ENCODE measurements at regions not wholly inside any gene's neighbourhood (a gene's known extent, or its start where the extent isn't known, plus 50 kb on each side); places are given as distances from the start of the nearest gene placed in this dataset.

GRCh38 chr3:176663387-176663786, 533.9 kb downstream of the TBL1XR1 start:
- TF ChIP-seq ZNF274 (IDR thresholded peaks at IDR 0.05; ENCODE audit: low read depth, low read length) (no peak), YY1 (IDR thresholded peaks at IDR 0.05; ENCODE audit: insufficient read depth, insufficient read length) (no peak), SUZ12 (IDR thresholded peaks at IDR 0.05; ENCODE audit: extremely low read depth, insufficient read depth, insufficient read length) (no peak)
- no peak for DNase-seq (ENCODE audit: low read depth, low spot score)
- Histone ChIP-seq H3K27me3 (ENCODE audit: insufficient read depth, insufficient read length) (no peaks in the 10 kb centered on the region), H3K4me3 (ENCODE audit: insufficient read length, low read depth) (no peak overlapping the region), H3K9ac (ENCODE audit: insufficient read length, low read depth) (no peak overlapping the region), H3K36me3 (ENCODE audit: insufficient read depth, insufficient read length, low read length) (no peaks in the 10 kb centered on the region), H3K9me3 (ENCODE audit: insufficient read depth, low read length) (no peaks in the 10 kb centered on the region), H3K4me1 (ENCODE audit: insufficient read depth, insufficient read length) (no peaks in the 10 kb centered on the region)

- Histone ChIP-seq H3K9me3 (ENCODE audit: insufficient read depth, low read length) (no peaks in the 10 kb centered on the region), H3K9ac (ENCODE audit: insufficient read length, low read depth) (no peak overlapping the region), H3K4me1 (ENCODE audit: insufficient read depth, insufficient read length) (no peaks in the 10 kb centered on the region), H3K27me3 (ENCODE audit: insufficient read depth, insufficient read length) (no peaks in the 10 kb centered on the region), H3K4me3 (ENCODE audit: insufficient read length, low read depth) (no peak overlapping the region), H3K36me3 (ENCODE audit: insufficient read depth, insufficient read length, low read length) (no peaks in the 10 kb centered on the region)
- no peak for DNase-seq (ENCODE audit: low read depth, low spot score)
- TF ChIP-seq YY1 (IDR thresholded peaks at IDR 0.05; ENCODE audit: insufficient read depth, insufficient read length) (no peak), ZNF274 (IDR thresholded peaks at IDR 0.05; ENCODE audit: low read depth, low read length) (no peak), SUZ12 (IDR thresholded peaks at IDR 0.05; ENCODE audit: extremely low read depth, insufficient read depth, insufficient read length) (no peak)
Observed at GRCh38 chr3:176661432-176661964, 535.8 kb downstream of the TBL1XR1 start.

- Histone ChIP-seq H3K9ac (ENCODE audit: insufficient read length, low read depth) (no peak overlapping the region), H3K27me3 (ENCODE audit: insufficient read depth, insufficient read length) (no peaks in the 10 kb centered on the region), H3K36me3 (ENCODE audit: insufficient read depth, insufficient read length, low read length) (no peaks in the 10 kb centered on the region), H3K4me3 (ENCODE audit: insufficient read length, low read depth) (no peak overlapping the region), H3K9me3 (ENCODE audit: insufficient read depth, low read length) (no peaks in the 10 kb centered on the region), H3K4me1 (ENCODE audit: insufficient read depth, insufficient read length) (no peaks in the 10 kb centered on the region)
- DNase-seq (ENCODE audit: low read depth, low spot score): no peak
- no peak for TF ChIP-seq YY1 (IDR thresholded peaks at IDR 0.05; ENCODE audit: insufficient read depth, insufficient read length)
- no peak for TF ChIP-seq SUZ12 (IDR thresholded peaks at IDR 0.05; ENCODE audit: extremely low read depth, insufficient read depth, insufficient read length)
- no peak for TF ChIP-seq ZNF274 (IDR thresholded peaks at IDR 0.05; ENCODE audit: low read depth, low read length)
Observed at GRCh38 chr3:176655404-176656094, 541.7 kb downstream of the TBL1XR1 start.

GRCh38 chr3:176651622-176652021, 545.7 kb downstream of the TBL1XR1 start:
- Histone ChIP-seq H3K9me3 (ENCODE audit: insufficient read depth, low read length) (no peaks in the 10 kb centered on the region), H3K4me1 (ENCODE audit: insufficient read depth, insufficient read length) (no peaks in the 10 kb centered on the region), H3K9ac (ENCODE audit: insufficient read length, low read depth) (no peak overlapping the region), H3K4me3 (ENCODE audit: insufficient read length, low read depth) (no peak overlapping the region), H3K36me3 (ENCODE audit: insufficient read depth, insufficient read length, low read length) (no peaks in the 10 kb centered on the region), H3K27me3 (ENCODE audit: insufficient read depth, insufficient read length) (no peaks in the 10 kb centered on the region)
- no peak for DNase-seq (ENCODE audit: low read depth, low spot score)
- TF ChIP-seq ZNF274 (IDR thresholded peaks at IDR 0.05; ENCODE audit: low read depth, low read length): no peak
- TF ChIP-seq YY1 (IDR thresholded peaks at IDR 0.05; ENCODE audit: insufficient read depth, insufficient read length): no peak
- no peak for TF ChIP-seq SUZ12 (IDR thresholded peaks at IDR 0.05; ENCODE audit: extremely low read depth, insufficient read depth, insufficient read length)

- Histone ChIP-seq H3K4me3 (ENCODE audit: insufficient read length, low read depth) (no peak overlapping the region), H3K27me3 (ENCODE audit: insufficient read depth, insufficient read length) (no peaks in the 10 kb centered on the region), H3K36me3 (ENCODE audit: insufficient read depth, insufficient read length, low read length) (no peaks in the 10 kb centered on the region), H3K9me3 (ENCODE audit: insufficient read depth, low read length) (no peaks in the 10 kb centered on the region), H3K4me1 (ENCODE audit: insufficient read depth, insufficient read length) (no peaks in the 10 kb centered on the region), H3K9ac (ENCODE audit: insufficient read length, low read depth) (no peak overlapping the region)
- TF ChIP-seq SUZ12 (IDR thresholded peaks at IDR 0.05; ENCODE audit: extremely low read depth, insufficient read depth, insufficient read length) (no peak), YY1 (IDR thresholded peaks at IDR 0.05; ENCODE audit: insufficient read depth, insufficient read length) (no peak), ZNF274 (IDR thresholded peaks at IDR 0.05; ENCODE audit: low read depth, low read length) (no peak)
- DNase-seq (ENCODE audit: low read depth, low spot score): no peak
Observed at GRCh38 chr3:176650478-176650877, 546.8 kb downstream of the TBL1XR1 start.

GRCh38 chr3:176647987-176648386, 549.3 kb downstream of the TBL1XR1 start:
- TF ChIP-seq SUZ12 (IDR thresholded peaks at IDR 0.05; ENCODE audit: extremely low read depth, insufficient read depth, insufficient read length) (no peak), ZNF274 (IDR thresholded peaks at IDR 0.05; ENCODE audit: low read depth, low read length) (no peak), YY1 (IDR thresholded peaks at IDR 0.05; ENCODE audit: insufficient read depth, insufficient read length) (no peak)
- H3K9me3 ChIP-seq (ENCODE audit: insufficient read depth, low read length): no peaks in the 10 kb centered on the region
- H3K4me3 ChIP-seq (ENCODE audit: insufficient read length, low read depth): no peak overlapping the region
- H3K27me3 ChIP-seq (ENCODE audit: insufficient read depth, insufficient read length): no peaks in the 10 kb centered on the region
- no peaks in the 10 kb centered on the region for H3K4me1 ChIP-seq (ENCODE audit: insufficient read depth, insufficient read length)
- no peak for DNase-seq (ENCODE audit: low read depth, low spot score)
- H3K36me3 ChIP-seq (ENCODE audit: insufficient read depth, insufficient read length, low read length): no peaks in the 10 kb centered on the region
- H3K9ac ChIP-seq (ENCODE audit: insufficient read length, low read depth): no peak overlapping the region

GRCh38 chr3:176633511-176633910, 563.8 kb downstream of the TBL1XR1 start:
- Histone ChIP-seq H3K9me3 (ENCODE audit: insufficient read depth, low read length) (no peaks in the 10 kb centered on the region), H3K27me3 (ENCODE audit: insufficient read depth, insufficient read length) (no peaks in the 10 kb centered on the region), H3K4me1 (ENCODE audit: insufficient read depth, insufficient read length) (no peaks in the 10 kb centered on the region), H3K4me3 (ENCODE audit: insufficient read length, low read depth) (no peak overlapping the region), H3K36me3 (ENCODE audit: insufficient read depth, insufficient read length, low read length) (no peaks in the 10 kb centered on the region), H3K9ac (ENCODE audit: insufficient read length, low read depth) (no peak overlapping the region)
- no peak for DNase-seq (ENCODE audit: low read depth, low spot score)
- TF ChIP-seq SUZ12 (IDR thresholded peaks at IDR 0.05; ENCODE audit: extremely low read depth, insufficient read depth, insufficient read length) (no peak), YY1 (IDR thresholded peaks at IDR 0.05; ENCODE audit: insufficient read depth, insufficient read length) (no peak)
